ENCODE measurements at regions not wholly inside any gene's neighbourhood (a gene's known extent, or its start where the extent isn't known, plus 50 kb on each side); places are given as distances from the start of the nearest gene placed in this dataset.

DNA sequence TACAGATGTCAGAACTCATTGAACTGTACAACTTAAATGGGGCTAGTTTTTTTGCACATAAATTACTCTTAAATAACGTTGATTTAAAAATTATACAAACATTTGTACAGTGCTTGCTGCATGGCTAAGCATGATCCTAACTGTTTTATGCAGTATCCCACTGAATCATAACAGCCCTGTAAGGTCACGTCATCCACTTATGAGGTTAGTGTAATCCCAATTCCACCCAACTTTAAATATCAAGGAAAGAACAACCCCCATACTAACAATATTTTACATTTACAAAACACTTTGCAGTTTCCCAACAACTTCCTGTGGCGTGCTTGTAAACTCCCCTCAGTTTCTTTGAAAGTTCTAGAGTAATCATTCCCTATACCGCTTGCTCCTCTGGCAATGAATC is 190.1 kb upstream of the SALL1 start:
- H3K27ac ChIP-seq: no peak overlapping the region
- TF ChIP-seq, protein P1, sequence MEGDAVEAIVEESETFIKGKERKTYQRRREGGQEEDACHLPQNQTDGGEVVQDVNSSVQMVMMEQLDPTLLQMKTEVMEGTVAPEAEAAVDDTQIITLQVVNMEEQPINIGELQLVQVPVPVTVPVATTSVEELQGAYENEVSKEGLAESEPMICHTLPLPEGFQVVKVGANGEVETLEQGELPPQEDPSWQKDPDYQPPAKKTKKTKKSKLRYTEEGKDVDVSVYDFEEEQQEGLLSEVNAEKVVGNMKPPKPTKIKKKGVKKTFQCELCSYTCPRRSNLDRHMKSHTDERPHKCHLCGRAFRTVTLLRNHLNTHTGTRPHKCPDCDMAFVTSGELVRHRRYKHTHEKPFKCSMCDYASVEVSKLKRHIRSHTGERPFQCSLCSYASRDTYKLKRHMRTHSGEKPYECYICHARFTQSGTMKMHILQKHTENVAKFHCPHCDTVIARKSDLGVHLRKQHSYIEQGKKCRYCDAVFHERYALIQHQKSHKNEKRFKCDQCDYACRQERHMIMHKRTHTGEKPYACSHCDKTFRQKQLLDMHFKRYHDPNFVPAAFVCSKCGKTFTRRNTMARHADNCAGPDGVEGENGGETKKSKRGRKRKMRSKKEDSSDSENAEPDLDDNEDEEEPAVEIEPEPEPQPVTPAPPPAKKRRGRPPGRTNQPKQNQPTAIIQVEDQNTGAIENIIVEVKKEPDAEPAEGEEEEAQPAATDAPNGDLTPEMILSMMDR (IDR thresholded peaks at IDR 0.05): no peak
- no peak for DNase-seq
- intact Hi-C loops (cut with DNase I): no loop called here
- H3K4me1 ChIP-seq: no peaks in the 10 kb centered on the region
- H3K9me3 ChIP-seq: no peaks in the 10 kb centered on the region
- H3K4me3 ChIP-seq: no peak overlapping the region
- no peaks in the 10 kb centered on the region for H3K27me3 ChIP-seq
- no peak for ATAC-seq
- H3K36me3 ChIP-seq: no peaks in the 10 kb centered on the region

DNA sequence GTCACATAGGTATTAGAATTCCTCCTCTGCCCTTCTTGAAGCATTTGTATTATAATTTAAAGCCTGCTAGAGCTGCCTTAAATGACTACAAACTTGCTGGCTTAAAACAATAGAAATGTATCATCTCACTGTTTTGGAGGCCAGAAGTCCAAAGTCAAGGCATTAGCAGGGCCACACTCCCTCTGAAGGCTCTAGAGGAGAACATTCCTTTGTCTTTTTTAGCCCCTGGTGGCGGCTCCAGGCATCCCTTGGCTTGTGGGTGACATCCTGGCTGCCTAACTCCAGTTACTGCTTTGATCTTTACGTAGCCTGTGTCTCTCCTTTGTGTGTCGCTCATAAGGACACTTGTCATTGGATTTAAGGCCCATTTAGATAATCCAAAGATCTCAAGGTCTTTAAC is 186.6 kb upstream of the SALL1 start:
- no peaks in the 10 kb centered on the region for H3K27me3 ChIP-seq
- no peak overlapping the region for H3K27ac ChIP-seq
- intact Hi-C loops (cut with DNase I): no loop called here
- no peak for ATAC-seq
- TF ChIP-seq, protein P1 (IDR thresholded peaks at IDR 0.05): no peak
- no peaks in the 10 kb centered on the region for H3K36me3 ChIP-seq
- DNase-seq: no peak
- H3K4me1 ChIP-seq: no peaks in the 10 kb centered on the region
- no peak overlapping the region for H3K4me3 ChIP-seq
- peaks cover 0 to 2% of the 10 kb centered on the region in 2 donors for H3K9me3 ChIP-seq

DNA sequence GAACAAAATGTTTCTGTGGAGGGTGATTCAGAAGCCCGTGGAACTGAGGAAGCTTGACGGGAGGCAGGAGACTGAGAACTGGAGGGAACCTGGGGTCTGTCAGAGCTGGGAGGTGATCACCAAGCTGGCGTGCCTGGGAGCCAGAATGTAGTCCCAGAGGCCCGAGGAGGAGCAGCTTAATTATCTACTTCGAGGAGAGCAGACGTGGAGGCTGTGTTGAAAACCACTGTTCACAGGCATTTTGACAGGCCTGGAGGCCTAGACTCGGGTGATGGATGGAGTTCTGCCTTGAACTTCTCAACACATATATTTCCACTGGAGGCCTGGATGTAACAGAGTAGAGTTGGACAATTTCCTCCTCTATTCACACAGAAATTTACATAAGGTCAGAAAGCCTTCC is 177.7 kb upstream of the SALL1 start:
- intact Hi-C loops (cut with DNase I): no loop called here
- Histone ChIP-seq H3K4me1 (no peaks in the 10 kb centered on the region), H3K36me3 (no peaks in the 10 kb centered on the region), H3K27ac (no peak overlapping the region), H3K27me3 (no peaks in the 10 kb centered on the region), H3K4me3 (no peak overlapping the region), H3K9me3 (no peaks in the 10 kb centered on the region)
- DNase-seq: no peak
- TF ChIP-seq, protein P1 (IDR thresholded peaks at IDR 0.05): no peak
- no peak for ATAC-seq

DNA sequence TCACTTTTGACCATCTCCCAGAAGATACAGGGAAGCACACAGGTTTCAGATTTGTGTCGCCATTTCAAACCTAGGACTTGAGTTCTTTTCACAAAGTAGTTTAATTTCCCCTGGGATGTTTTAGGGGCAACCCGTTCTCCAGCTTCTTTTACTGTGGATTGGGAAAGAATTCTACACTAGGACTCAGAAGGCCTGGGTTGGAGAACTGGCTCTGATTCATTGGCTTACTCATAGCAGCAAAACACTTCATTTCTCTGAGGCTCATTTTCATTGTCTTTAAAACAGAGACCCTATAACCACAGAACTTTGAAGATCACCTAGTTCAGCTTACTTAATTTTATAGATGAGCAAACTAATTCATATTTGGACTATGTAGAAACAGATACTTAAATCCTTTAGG is 175.9 kb upstream of the SALL1 start:
- no peak for DNase-seq
- no peak for ATAC-seq
- intact Hi-C loops (cut with DNase I): no loop called here
- Histone ChIP-seq H3K27me3 (no peaks in the 10 kb centered on the region), H3K9me3 (no peaks in the 10 kb centered on the region), H3K4me1 (no peaks in the 10 kb centered on the region), H3K27ac (no peak overlapping the region), H3K36me3 (no peaks in the 10 kb centered on the region), H3K4me3 (no peak overlapping the region)
- TF ChIP-seq, protein P1 (IDR thresholded peaks at IDR 0.05): no peak

DNA sequence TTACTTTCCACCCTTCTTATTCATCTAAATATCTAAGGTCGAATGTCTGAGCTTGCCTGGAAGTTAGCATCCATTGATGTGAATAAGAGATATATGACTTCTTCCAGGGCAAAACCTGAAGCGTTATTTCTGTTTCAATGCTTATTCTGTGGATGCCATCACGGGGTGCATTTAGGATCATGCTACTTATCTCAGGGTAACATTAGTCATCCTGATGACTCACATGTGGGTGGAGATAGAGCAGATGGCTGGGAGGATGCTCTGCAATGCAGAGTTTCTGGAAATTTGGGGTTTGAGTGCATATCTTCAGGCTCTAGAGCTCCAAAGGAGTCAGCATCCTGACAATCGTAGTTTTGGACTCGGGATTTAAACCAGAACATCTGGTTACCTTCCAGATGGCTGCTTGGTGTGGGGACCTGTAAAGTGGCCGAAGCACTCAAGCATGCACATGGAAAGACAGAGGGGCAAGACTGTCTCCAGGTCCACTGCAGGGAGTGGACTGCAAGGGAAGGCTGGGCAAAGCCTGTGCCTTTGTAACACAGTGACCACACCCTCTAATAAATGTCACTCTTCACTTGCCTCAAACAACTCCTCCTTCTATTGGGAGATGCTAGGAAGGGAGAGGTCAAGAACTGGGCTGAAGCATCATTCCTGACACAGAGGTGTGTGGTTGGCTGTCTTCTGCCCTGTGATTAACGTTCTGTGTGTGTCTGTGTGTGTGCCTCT is 175.2 kb upstream of the SALL1 start:
- TF ChIP-seq, protein P1 (IDR thresholded peaks at IDR 0.05): no peak
- no peaks in the 10 kb centered on the region for H3K4me1 ChIP-seq
- no peaks in the 10 kb centered on the region for H3K9me3 ChIP-seq
- ATAC-seq: peak; percentile 26
- H3K4me3 ChIP-seq: no peak overlapping the region
- no peaks in the 10 kb centered on the region for H3K36me3 ChIP-seq
- H3K27ac ChIP-seq: no peak overlapping the region
- no peak for DNase-seq
- intact Hi-C loops (cut with DNase I): no loop called here
- H3K27me3 ChIP-seq: no peaks in the 10 kb centered on the region
